HG03469 (cell line): ENCODE measurements at regions not wholly inside any gene's neighbourhood (a gene's known extent, or its start where the extent isn't known, plus 50 kb on each side); places are given as distances from the start of the nearest gene placed in this dataset.
"Not testable (repeated sequence)": the region's sequence is repeated elsewhere in the genome, so short reads cannot be mapped to it uniquely, and the experiment has no call there.

Experiments used
- ATAC-seq: cut with Tn5 transposase; IDR thresholded peaks from one replicate; pipeline ENCODE4 v1.9.1; 2021; ENCODE audit warnings: mild to moderate bottlenecking, moderate library complexity, moderate number of reproducible peaks; ENCODE audit not compliant: unreplicated experiment

DNA sequence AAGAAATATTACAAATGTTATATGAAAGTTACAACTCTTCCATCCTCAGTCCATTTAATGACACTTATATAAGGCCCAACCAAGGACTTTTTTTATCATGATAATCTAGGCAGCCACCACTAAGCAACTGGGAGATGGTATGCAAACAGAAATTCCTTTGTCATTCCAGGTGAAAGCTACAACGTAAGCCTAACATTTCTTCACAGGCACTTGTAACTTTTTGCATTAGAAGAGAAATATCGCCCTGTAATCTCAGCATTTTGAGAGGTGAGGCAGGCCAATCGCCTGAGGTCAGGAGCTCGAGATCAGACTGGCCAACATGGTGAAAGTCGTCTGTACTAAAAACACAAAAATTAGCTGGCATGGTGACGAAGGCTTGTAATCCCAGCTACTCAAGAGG, 581.2 kb upstream of the SLC8A1 start:
- ATAC-seq, result no peak

DNA sequence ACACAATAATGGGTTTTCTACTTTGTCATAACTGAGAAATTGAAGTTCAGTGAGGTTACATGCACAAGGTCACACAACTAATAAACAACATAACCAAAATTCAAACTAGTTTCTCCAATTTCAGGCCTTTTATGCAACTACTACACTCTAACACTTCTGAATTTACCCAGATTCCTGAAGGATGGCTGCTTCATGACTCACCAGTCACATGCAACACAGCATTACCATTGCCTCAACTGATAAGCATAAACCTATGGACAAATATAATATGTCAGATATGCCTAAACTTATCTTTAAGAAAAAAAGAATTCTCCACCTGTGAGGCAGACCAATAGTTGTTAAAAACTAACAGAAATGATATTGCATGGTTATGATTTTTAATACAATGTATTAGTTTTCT, 586.5 kb upstream of the SLC8A1 start:
- ATAC-seq, result no peak

DNA sequence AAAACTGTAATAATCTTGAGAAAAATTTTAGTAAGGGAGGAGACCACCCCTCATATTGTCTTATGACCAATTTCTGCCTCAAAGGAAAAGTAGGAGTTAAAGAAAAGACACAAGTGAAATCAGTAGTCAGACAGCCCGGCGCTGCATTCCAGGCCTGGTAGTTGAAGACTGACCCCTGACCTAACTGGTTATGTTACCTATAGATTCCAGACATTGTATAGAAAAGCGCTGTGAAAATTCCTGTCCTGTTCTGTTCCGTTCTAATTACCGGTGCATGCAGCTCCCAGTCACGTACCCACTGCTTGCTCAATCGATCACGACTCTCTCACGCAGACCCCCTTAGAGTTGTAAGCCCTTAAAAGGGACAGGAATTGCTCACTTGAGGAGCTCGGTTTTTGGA, 587.9 kb upstream of the SLC8A1 start:
- ATAC-seq, result not testable (repeated sequence)

DNA sequence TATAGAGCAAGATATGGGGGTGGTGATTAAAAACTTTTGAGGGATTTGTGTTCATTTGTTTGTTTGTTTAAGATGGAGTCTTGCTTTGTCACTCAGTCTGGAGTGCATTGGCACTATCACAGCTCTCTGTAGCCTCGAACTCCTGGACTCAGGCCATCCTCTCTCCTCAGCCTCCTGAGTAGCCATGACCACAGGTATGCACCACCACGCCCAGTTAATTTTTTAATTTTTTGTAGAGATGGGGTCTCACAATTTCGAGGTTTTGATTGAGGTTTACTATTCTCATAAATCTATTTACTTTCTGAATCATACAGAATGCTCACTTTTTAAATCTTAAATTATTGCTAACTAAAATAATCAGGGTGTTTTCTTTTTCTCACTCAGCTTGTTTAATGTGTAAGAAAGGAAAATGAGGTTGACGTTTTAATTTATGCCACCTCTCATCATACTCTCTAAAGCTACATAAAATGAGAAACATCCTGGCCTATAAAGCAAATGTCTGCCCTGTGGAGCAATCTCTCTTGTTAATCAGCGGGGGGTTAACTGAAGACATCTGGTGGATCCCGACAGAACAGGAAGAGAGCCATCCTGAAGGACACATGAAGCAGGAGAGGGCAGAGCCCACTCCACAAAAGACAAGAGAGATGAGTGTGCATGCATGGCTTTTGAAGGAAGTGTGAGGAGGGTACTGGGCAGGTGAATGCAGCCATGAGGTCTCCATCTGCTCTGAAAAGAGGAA, 589.1 kb upstream of the SLC8A1 start:
- no peak for ATAC-seq

DNA sequence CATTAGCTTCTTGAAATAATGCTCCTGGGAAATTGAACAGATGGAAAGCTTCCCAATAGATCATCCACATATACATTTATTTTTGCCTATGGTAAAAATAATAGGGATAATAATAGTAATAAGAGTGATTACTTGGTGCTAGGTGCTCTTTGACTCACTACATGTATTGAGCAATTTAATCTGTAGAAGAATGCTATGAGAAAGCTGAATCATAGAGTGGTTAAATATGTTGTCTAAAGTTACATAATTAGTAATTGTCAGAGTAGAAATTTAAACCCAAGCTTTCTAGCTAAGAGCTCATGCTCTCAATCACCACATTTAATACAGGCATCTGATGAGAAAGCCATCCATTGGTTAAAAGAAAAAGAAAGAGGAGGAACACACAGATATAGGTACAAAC, 590.5 kb upstream of the SLC8A1 start:
- ATAC-seq, result no peak

DNA sequence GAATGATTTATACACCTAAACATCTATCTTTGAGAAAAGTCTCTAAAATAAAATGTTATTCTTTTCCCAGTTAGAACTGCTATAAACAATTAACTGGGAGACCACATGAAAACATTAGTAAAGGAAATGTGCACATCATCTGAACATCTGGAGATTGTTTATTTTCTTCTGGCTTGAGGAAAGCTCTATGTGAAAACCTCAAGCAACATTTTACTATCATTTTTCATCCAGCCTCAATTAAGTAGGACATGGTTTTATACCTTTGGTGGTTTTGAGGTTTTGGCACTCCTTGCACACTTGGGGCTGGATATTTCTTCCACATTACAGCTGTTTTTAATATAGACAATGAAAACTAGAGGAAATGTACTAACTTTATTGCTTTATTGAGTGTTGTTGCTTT, 609.5 kb upstream of the SLC8A1 start:
- no peak for ATAC-seq

DNA sequence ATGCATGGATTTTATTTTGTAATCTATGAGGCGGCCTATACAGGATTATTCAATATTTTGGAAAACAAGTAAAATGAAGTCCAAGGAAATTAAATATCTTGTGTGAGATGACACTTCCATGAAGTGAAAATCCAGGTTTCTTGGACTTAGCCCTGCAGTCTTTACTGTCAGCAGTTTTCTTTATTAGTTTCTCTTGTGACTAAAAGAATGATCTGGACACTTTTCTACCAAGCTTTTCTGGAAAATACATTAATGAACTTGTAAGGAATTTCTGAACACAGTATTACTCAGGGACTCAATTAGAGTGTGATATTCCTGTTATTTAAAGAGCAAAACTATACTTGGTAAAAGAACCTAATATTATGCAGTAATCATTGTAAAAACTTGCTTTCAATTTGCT, 610.4 kb upstream of the SLC8A1 start:
- ATAC-seq, result no peak

DNA sequence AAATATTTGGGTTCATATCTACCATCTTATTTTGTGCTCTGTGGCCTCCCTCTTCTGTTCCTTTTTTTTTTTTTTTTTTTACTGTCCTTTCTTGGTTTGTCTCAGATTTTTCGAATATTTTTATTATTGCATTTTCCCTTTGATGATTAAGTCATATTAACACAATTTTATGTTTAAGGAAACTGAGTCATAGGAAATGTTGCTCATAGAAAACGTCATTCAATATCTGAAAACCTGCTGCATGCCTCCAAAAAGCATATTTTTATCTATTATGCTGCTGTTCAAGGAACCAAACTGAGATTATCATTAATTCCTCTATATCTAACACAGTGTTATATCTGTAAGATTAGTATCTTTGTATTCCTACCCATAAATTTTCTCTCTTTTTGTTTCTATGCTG, 614.3 kb upstream of the SLC8A1 start:
- no peak for ATAC-seq

DNA sequence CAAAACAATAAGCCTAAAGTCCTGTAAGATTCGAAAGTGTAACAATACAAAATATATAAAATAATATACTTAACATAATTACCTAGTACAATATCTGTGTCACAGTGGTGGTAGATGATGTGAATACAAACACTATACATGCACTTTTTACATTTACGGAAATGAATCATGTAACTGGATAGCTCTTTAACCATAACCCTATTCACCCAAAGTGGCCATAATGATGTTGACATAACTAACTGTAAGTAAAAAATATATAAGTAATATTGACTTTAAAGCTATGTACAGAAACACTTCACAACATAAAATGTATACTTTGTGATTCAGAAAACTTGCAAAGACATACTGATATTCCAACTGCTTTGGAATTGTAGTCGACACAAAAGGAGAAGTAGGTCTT, 616.9 kb upstream of the SLC8A1 start:
- no peak for ATAC-seq

DNA sequence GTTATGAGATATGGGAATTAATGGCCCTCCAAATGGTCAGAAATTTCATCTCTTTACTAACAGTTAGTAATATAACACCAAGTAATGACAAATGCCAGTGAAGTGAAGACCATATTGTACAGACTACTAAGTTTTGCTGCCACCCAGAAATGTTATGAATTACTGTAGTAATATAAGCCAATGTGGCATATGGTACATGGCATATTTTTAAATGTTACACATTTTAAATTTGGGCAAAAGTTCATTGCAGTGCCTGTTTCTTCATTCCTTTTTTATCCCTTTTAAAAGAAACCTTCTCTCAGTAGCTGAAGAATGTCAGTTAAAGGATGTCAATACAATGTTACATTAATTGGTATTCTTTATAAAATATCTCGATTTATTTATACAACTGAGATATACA, 626.5 kb upstream of the SLC8A1 start:
- ATAC-seq, result no peak

DNA sequence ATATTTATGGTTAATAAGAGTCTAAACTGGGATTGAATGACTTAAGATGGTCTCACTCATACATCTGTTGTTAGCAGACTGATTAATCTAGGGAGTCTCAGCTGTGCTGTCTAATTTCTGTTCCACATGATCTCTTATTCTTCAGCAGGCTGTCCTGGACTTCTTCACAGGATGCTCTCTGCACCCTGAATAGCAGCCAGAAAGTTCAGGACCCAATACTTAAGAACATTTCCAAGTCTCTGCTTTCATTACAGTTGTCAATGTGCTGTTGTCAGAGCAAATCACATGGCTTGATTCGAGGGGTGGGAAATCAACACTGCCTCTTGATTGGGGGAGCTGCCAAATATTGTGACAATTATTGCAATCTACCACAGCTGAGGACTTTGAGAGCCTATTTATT, 627.1 kb upstream of the SLC8A1 start:
- no peak for ATAC-seq

DNA sequence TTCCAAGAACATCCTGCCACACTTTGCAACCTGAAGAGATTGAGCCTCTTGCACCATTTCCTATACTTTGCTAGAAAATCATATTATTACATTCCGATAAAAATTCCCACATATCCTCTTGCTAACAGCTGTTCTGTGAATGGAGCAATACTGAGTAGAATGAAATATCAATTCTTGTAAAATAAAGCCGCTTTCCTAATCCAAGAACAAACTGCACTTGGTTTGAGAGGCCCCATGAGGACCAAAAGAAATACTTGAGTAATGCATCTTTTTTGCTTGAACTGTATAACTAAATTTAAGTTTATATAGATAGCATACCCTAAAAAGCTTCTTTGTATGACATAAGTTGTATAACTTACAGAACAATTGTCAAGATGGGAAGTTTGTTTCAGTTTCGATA, 632.4 kb upstream of the SLC8A1 start:
- ATAC-seq, result no peak

DNA sequence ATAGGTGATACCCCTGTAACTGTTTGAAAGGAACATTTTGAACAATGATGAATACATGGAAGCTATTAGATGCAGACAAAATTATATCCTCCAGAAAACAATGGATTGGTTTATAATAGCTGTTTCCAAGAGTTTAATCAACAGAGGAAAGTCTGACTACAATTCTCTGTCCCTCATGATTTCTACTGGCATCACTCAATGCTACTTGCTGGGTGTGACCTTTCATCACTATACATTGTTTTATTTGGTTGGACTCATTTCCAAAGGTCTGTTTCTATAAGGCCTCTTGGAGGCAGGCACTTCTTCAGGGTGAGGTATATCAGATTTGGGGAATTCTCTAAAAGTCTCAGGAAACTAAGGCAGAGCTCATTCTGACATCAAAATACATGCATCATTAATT, 636.1 kb upstream of the SLC8A1 start:
- no peak for ATAC-seq

DNA sequence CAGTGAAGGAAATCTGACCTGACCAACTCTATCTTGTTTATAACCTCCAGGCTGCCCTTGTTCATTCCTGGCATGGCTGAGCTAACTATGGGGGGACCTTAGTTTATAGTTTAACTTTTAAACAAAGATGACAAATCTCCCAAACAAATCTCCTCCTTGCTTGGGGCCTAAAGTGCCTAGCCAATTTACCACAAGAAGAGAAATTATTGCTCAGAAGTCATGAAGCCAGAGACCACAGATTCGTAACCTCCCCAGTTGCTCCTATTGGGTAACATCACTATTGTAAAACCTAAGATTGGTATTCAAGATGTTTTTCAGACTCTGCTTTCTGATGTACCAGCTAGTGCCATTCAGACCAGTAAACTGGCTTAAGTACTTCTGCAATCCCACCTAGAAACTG, 649.4 kb upstream of the SLC8A1 start:
- no peak for ATAC-seq

DNA sequence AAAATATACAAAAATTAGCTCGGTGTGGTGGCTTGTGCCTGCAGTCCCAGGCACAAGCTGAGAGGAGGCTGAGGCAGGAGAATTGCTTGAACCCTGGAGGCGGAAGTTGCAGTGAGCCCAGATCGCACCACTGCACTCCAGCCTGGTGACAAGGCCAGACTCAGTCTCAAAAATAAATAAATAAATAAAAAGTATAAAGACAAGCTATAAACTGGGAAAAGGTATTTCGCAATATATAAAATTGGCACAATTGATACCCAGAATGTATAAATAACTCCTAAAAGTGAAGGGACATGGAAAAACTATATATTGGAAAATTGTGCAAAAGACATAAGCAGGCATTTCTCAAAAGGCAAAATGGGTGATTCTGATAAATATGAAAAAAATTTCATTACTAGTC, 657.9 kb upstream of the SLC8A1 start:
- no peak for ATAC-seq

DNA sequence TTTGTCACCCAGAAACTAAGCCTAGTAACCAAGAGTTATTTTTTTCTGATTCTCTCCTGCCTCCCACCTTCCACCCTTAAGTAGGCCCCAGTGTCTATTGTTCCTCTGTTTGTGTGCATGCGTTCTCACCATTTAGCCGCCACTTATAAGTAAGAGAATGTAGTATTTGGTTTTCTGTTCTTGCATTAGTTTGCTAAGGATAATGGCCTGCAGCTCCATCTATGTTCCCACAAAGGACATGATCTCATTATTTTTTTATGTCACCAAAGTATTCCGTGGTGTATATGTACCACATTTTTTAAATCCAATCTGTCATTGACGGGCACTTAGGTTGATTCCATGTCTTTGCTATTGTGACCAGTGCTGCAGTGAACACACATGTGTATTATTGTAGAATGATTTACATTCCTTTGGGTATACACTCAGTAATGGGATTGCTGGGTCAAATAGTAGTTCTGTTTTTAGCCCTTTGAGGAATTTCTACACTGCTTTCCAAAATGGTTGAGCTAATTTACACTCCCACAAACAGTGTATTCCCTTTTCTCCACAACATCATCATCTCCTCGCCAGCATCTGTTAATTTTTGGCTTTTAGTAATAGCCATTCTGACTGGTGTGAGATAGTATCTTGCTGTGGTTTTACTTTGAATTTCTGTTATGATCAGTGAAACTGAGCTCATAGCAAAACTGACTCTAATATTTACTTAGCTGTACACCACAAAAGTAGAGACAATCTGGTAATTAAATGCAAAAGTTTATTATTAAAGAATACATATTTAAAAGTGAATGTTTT, 660.1 kb upstream of the SLC8A1 start:
- no peak for ATAC-seq

DNA sequence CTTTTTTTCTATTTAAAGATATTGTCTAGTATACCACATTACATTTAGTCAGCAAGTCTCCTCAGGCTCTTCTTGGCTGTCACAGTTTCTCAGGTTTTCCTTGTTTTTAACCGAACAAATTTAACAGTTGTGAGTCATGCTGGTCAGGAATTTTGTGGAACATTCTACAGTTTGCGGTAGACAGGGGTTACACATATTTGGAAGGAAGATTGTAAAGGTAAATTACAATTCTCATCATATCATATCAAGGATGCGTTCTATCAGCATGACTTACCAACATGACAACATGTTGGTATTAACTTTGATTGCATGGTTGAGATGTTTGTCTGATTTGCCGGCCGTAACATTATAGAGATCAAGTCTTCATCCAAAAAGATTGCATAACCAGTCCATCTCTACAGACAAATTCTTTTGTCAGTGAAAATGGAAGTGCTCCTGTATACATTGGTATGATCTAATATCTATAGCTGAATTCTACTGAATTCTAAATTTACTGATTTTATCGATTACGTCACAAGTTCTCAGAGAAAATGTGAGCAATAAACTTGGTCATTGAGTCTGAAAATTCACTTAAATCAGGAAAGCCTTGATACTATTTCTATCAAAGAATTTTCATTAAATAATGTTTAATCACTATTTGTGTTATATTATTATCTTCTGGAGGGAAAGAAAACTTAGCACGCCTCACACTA, 664.4 kb upstream of the SLC8A1 start:
- no peak for ATAC-seq

DNA sequence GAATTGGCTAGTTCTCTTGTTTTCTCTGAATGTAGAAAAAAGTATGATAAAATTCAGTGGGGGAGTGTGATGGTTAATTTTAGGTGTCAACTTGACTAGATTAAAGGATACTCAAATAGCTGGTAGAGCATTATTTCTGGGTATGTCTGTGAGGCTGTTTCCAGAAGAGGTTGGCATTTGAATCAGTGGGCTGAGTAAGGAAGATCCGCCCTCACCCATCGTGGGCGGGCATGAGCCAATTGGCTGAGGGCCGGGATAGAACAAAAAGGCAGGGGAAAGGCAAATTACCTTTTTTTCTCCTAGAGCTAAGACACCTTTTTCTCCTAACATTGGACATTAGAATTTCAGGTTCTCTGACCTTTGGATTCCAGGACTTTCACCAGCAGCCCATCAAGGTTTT, 667.6 kb upstream of the SLC8A1 start:
- ATAC-seq, result no peak

DNA sequence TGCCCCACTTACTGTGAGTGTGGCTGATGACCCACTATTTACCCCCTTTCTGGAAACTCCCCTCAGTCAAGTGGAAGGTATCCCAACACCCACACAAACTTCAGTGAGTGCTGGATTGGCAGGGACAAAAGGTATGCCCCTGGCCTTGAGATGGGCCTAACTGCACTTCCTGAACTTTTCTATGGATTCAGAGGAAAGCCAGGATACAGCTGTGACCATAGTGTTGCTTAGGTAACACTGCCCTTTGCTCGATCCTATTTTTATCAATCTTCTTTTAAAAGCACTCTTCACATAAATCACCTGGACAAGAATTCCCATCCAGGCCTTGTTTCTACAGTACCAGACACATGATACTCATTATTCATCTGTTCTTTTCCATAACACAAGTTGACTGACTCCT, 671.5 kb upstream of the SLC8A1 start:
- no peak for ATAC-seq

DNA sequence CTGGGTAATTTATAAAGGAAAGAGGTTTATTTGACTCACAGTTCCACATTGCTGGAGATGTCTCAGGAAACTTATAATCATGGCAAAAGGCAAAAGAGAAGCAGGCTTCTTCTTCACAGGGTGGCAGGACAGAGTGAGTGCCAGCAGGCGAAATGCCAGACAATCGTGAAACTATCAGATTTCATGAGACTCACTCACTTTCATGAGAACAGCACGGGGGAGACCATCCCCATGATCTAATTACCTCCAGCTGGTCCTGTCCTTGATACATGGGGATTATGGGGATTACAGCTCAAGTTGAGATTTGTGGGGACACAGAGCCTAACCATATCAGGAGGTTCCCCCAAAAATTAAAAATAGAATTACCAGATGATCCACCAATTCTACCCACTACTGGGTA, 675.5 kb upstream of the SLC8A1 start:
- no peak for ATAC-seq

DNA sequence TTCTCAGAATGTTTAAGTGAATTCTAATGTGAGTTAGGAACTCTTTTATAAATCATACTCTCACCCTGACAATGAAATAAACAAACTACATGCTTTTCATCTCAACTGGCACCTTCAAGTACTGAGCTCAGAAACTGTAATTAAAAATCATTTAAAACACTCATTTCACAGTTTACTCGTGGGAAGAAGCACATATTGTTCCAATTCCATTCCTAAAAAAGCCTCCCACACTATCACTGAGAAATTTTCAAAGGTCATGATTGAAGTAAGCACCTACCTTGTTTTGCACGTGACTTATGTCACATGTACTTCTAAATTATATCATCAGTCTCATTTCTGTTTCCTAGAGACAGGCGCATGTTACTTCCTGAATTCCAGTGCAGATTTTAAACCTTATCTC, 678.1 kb upstream of the SLC8A1 start:
- ATAC-seq, result no peak

DNA sequence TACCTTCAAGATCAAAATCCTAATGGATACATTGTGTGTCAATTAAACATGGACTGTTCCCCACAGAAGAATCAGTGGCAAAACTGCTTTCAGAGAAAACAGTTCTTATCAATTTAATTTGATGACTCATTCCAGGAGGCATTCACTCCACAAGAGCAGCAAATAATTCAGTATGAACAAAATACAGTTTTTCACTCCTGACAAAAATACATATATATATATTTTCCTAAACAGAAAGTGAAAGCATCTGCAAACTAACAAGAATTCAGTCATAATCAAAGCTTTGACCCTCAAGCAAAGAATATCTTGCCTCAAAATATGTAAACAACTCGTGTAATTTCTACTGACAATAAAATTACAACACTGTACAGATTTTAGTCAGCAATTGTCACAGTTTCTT, 685.1 kb upstream of the SLC8A1 start:
- ATAC-seq, result no peak
